Esophagus mucosa (tissue), 1 donor: ENCODE measurements at regions not wholly inside any gene's neighbourhood (a gene's known extent, or its start where the extent isn't known, plus 50 kb on each side); places are given as distances from the start of the nearest gene placed in this dataset.
"Not testable (repeated sequence)": the region's sequence is repeated elsewhere in the genome, so short reads cannot be mapped to it uniquely, and the experiment has no call there.

Experiments used
- ATAC-seq: fragments of 200-7000 bp; cut with Tn5 transposase; one replicate; pipeline ENCODE4 v1.9.1; 2020
- donor health status: DM: yes; HTN: yes; CAD: no.

- ATAC-seq = no peak
Measured at GRCh38 chr3:86793786-86794185, 197.2 kb downstream of the VGLL3 start.

GRCh38 chr3:86792316-86792715 lies 198.6 kb downstream of the VGLL3 start:
- ATAC-seq = no peak

- no peak for ATAC-seq
Measured at GRCh38 chr3:86790884-86791549, 199.9 kb downstream of the VGLL3 start.

- ATAC-seq = no peak
Measured at GRCh38 chr3:86788371-86788770, 202.6 kb downstream of the VGLL3 start.

- ATAC-seq = no peak
Measured at GRCh38 chr3:86787091-86787490, 203.9 kb downstream of the VGLL3 start.

GRCh38 chr3:86785386-86785785 lies 205.6 kb downstream of the VGLL3 start:
- no peak for ATAC-seq

- ATAC-seq = no peak
Measured at GRCh38 chr3:86782866-86783265, 208.1 kb downstream of the VGLL3 start.

GRCh38 chr3:86782286-86782685 lies 208.7 kb downstream of the VGLL3 start:
- ATAC-seq = no peak

GRCh38 chr3:86774082-86774691 lies 216.8 kb downstream of the VGLL3 start:
- no peak for ATAC-seq

- peak; percentile 52 for ATAC-seq
Measured at GRCh38 chr3:86772699-86773098, 218.2 kb downstream of the VGLL3 start.

- ATAC-seq = peak; percentile 23
Measured at GRCh38 chr3:86771741-86772512, 219.0 kb downstream of the VGLL3 start.

- ATAC-seq = no peak
Measured at GRCh38 chr3:86766331-86766730, 224.6 kb downstream of the VGLL3 start.

- not testable (repeated sequence) for ATAC-seq
Measured at GRCh38 chr3:86757322-86758179, 233.4 kb downstream of the VGLL3 start.

GRCh38 chr3:86748015-86748414 lies 242.9 kb downstream of the VGLL3 start:
- no peak for ATAC-seq

- no peak for ATAC-seq
Measured at GRCh38 chr3:86744051-86744450, 246.9 kb downstream of the VGLL3 start.

GRCh38 chr3:86743233-86743632 lies 247.7 kb downstream of the VGLL3 start:
- no peak for ATAC-seq

- no peak for ATAC-seq
Measured at GRCh38 chr3:86740751-86741150, 250.2 kb downstream of the VGLL3 start.

- no peak for ATAC-seq
Measured at GRCh38 chr3:86739244-86739643, 251.7 kb downstream of the VGLL3 start.

GRCh38 chr3:86738684-86739083 lies 252.3 kb downstream of the VGLL3 start:
- ATAC-seq = no peak

- ATAC-seq = no peak
Measured at GRCh38 chr3:86737517-86737916, 253.4 kb downstream of the VGLL3 start.

GRCh38 chr3:86733257-86733656 lies 257.7 kb downstream of the VGLL3 start:
- ATAC-seq = no peak

GRCh38 chr3:86731501-86731901 lies 259.4 kb downstream of the VGLL3 start:
- no peak for ATAC-seq

GRCh38 chr3:86723433-86723832 lies 267.5 kb downstream of the VGLL3 start:
- ATAC-seq = no peak
